GM18517 (cell line): ENCODE measurements at regions not wholly inside any gene's neighbourhood (a gene's known extent, or its start where the extent isn't known, plus 50 kb on each side); places are given as distances from the start of the nearest gene placed in this dataset.
"Not testable (repeated sequence)": the region's sequence is repeated elsewhere in the genome, so short reads cannot be mapped to it uniquely, and the experiment has no call there.

Experiments used
- ATAC-seq: cut with Tn5 transposase; IDR thresholded peaks from one replicate; pipeline ENCODE4 v1.9.1; 2021; ENCODE audit warnings: mild to moderate bottlenecking, moderate library complexity; ENCODE audit not compliant: unreplicated experiment

- ATAC-seq = no peak
Measured at GRCh38 chr5:84791138-84791537, 406.5 kb upstream of the EDIL3 start.

DNA sequence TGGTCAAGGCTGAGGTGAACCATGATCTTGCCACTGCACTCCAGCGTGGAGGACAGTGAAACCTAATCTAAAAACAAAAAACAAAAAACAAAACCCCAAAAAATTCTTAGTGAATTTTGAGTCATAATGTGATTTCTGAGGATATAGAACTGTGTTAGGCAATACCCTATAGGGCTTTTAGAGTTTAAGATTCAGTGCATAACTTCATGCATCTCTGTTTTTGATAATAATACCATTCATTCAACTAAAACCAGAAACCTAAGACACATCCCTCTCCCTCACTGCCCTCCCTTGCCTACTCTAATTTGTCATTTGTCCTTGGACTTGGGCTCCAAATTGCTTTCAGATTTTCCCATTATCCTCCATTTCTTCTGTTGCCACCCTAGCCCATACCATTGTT is 405.7 kb upstream of the EDIL3 start:
- no peak for ATAC-seq

GRCh38 chr5:84783003-84783402 is 398.3 kb upstream of the EDIL3 start:
- ATAC-seq = no peak

DNA sequence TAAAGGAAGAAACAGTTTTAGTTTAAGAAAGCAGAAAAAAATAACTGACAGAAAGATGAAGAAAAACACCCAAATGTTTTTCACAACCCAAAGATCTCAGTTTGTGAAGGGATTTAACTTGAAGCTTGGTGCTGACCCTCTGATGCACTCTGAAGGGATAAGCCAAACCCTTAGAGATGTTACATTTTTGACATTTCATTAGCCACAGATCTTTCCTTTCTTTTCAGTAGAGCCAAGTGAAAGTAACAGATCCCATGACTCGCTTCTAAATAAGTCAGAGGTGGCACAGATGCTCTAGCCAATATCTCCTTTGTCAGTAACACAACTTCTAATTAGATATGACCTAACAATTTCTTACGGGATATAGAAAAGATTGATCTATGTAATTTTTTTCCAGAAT is 394.5 kb upstream of the EDIL3 start:
- ATAC-seq = no peak

DNA sequence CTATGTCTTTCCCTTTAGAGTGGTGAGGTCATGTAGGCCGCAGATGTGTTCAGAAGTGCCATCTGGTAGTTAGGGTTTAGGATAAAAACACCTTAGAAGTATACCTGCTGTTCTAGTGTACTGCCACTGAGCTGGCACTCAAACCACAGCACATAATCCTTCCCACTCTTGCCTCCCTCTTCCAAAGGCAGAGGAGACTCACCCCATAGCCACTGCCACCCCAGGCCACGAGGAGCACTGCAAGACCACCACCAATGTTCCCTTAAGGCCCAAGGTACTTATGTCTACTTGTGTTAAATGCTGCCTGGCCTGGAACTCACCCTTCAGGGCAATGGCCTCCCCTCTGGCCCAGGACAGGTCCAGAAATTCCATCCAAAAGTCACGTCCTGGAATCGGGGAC is 379.5 kb upstream of the EDIL3 start:
- no peak for ATAC-seq

- ATAC-seq = no peak
Measured at GRCh38 chr5:84758008-84758407, 373.3 kb upstream of the EDIL3 start.

GRCh38 chr5:84752780-84753179 is 368.1 kb upstream of the EDIL3 start:
- no peak for ATAC-seq

DNA sequence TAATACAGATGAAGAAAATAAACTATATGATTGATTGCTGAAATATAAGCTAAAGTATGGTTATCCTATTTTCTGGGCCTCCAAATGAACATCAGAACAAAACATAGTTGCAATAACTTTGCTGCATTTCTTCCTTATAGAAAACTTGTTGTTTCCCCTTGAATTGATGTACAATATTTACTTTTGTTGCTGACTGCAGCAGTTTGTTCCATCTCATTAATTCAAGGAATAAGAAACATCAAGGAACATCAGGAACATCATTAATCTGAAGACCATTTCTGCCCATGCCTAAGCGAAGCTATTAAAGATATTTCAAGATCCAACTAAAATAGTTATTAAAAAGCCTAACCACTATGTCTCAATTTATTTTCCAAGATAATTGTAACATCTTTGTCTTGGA is 363.6 kb upstream of the EDIL3 start:
- no peak for ATAC-seq

DNA sequence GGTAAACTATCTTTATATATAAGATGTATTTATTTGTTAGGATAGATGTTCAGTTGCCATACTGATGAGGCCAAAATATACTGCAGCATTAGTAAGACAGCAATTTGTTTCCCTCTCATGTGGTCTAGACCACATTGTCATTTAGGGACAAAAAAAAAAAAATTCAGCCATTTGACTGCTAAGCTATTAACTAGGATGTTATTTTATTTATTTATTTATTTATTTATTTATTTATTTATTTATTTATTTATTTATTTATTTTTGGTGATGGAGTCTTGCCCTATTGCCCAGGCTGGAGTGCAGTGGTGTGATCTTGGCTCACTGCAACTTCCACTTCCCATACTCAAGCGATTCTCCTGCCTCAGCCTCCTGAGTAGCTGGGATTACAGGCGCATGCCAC is 361.6 kb upstream of the EDIL3 start:
- not testable (repeated sequence) for ATAC-seq

DNA sequence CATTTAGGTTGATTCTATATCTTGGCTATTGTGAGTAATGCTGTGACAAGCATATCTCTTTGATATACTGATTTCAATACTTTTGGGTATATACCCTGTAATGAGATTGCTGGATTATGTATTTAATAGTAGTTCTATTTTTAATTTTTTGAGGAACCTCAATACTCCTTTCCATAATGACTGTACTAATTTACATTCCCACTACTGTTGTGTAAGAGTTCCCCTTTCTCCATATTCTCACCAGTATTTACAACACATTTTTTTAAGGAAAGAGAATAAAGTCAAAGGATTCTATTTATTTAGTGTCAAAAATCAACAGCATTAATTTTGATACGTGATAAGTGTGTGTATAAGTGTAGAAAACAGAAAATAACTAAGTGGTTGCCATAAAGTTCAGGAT is 356.4 kb upstream of the EDIL3 start:
- no peak for ATAC-seq

DNA sequence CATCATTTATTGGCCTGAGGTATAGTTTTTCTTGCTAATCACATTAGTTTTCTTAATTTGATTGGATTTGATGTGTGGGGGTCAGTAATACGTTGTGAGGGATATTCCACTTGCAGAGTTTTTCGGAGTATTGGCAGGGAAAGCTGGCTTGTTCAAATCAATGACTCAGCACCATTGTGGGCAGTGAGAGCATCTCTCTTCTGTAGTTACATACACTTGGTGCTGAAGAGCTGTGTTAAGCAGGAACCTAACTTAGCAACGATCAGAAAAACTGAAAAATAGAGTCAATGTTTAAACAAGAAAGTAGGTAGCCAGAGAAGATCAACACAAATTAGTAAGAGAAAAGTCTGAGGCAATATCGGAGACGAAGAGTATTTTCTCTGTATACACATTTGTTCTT is 344.6 kb upstream of the EDIL3 start:
- ATAC-seq = no peak

GRCh38 chr5:84727708-84728107 is 343.0 kb upstream of the EDIL3 start:
- ATAC-seq = no peak

DNA sequence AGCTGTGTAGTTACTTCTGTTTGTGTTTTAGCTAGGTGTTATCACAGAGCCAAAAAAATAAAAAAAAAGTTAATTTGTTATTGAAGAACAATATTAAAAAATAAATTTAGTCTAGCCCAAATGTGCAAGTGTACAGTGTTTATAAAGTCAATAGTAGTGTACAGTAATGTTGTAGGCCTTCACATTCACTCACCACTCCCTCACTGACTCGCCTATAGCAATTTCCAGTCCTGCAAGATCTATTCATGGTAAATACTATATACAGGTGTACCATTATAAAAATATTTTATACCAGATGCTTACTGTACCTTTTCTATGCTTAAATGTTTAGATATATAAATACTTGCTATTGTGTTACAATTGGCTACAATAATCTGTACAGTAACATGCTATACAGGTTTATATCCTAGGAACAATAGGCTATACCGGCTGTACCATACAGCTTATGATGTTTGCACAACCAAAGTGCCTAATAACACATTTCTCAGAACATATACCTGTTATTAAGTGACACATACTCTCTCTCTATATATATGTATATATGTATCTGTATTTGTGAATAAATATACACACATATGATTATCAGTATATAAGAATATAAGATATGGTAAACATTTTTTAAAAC is 341.4 kb upstream of the EDIL3 start:
- no peak for ATAC-seq

DNA sequence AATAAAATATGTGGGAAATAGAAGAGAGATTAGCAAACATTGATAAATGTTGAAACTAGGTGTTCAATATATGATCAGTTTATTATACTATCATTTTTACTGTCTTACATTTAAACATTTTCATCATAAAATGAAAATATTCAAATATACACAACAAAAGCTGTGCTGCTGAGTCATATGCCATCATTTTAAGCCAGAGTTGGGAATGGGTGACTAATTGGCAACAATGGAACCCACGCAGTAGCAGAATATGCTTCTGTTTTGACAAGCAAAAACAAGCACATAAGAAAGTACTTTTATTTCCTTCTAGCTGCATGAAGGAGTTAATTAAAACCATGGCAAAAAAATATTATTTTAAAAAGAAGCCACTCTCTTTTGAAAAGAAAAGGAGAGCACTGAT is 340.0 kb upstream of the EDIL3 start:
- ATAC-seq = no peak

DNA sequence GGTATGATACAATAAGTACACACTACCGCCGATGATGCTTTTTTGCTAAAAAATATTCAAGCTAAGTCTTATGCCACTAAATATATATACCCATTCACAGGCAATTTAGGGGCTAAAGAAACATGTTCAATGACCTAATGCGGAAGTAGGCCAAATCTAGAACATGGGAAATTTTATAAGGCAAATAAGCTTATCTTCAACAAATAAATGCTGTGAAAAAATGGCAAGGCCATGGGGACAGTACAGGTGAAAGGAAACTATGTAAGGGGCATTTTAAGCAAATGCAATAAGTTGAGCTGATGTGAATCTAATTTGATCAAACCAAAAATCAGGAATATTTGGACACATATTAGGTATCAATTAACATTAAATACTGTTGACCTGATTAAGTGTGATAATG is 339.5 kb upstream of the EDIL3 start:
- ATAC-seq = no peak

DNA sequence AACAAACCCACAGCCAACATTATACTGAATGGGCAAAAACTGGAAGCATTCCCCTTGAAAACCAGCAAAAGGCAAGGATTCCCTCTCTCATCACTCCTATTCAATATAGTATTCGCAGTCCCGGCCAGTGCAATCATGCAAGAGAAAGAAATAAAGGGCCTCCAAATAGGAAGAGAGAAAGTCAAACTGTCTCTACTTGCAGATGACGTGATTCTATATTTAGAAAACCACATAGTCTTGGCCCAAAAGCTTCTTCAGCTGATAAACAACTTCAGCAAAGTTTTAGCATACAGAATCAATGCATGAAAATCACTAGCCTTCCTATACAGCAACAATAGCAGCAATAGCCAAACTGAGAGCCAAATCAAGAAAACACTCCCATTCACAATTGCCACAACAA is 333.7 kb upstream of the EDIL3 start:
- no peak for ATAC-seq

GRCh38 chr5:84715686-84716085 is 331.0 kb upstream of the EDIL3 start:
- no peak for ATAC-seq

GRCh38 chr5:84715091-84715490 is 330.4 kb upstream of the EDIL3 start:
- ATAC-seq = no peak

- ATAC-seq = no peak
Measured at GRCh38 chr5:84709075-84709474, 324.4 kb upstream of the EDIL3 start.

DNA sequence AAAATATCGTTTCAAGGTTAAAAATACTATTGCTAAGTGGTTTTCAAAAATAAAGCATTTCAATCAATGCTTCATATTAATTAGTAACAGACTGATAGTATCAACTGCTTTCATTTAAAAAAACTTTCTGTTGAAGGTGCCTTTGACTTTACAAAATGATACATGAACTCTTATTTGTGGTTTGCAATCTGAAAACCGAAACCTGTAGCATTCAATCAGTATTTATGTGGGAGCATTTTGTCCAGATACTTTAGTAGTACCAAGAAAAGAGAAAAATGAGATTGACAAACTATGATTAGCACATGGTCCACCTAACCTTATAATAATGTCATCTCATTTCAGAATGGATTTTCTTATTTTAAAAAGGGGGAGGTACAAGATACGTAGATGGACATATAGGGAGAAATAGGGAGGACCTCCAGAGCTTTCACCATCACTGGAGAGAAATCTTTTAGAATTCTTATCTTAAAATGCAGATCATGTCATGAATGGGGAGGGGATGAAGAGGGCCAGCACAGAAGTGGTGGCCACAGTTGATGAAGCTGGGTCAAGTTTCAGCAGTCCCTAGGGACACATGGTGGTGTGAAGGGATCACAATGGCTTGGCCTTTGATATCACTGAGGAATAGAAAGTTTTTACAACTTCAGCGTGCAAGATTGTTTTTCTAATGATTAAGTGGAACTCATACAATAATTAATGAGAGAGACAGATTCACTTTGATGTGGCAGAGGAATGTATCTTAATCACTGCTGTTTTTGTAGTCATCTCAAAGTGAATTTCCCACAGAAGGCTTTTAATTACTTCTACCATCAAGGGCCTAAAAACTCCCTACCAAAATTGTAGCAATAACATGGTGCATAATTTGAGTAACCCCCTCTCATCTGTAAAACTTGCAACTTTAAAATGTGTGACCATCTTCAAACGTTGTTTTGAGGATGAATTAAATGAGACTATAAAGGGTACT is 322.3 kb upstream of the EDIL3 start:
- ATAC-seq = no peak

DNA sequence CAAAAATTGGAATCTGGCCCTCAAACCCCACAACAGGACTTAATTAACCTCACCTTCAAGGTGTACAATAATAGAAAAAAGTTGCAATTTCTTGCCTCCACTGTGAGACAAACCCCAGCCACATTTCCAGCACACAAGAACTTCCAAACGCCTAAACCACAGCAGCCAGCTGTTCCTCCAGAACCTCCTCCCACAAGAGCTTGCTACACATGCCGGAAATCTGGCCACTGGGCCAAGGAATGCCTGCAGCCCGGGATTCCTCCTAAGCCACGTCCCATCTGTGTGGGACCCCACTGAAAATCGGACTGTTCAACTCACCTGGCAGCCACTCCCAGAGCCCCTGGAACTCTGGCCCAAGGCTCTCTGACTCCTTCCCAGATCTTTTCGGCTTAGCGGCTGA is 315.9 kb upstream of the EDIL3 start:
- ATAC-seq = not testable (repeated sequence)

- ATAC-seq = no peak
Measured at GRCh38 chr5:84696651-84697050, 312.0 kb upstream of the EDIL3 start.
